Astrocyte (in vitro differentiated cells and primary cell): ENCODE measurements at regions not wholly inside any gene's neighbourhood (a gene's known extent, or its start where the extent isn't known, plus 50 kb on each side); places are given as distances from the start of the nearest gene placed in this dataset.

Experiments
- EZH2 ChIP-seq: IDR thresholded peaks from 2 replicates; pipeline ENCODE4 v1.6.1; 2012; ENCODE audit warnings: mild to moderate bottlenecking, low read length, inconsistent platforms; ENCODE audit not compliant: insufficient read depth
- TF ChIP-seq, protein P1 (sequence below): IDR thresholded peaks from 2 replicates; pipeline ENCODE4 v1.5.1; 2011; ENCODE audit warnings: low read depth, mild to moderate bottlenecking, inconsistent platforms, low read length, moderate library complexity; ENCODE audit not compliant: insufficient read depth

DNA sequence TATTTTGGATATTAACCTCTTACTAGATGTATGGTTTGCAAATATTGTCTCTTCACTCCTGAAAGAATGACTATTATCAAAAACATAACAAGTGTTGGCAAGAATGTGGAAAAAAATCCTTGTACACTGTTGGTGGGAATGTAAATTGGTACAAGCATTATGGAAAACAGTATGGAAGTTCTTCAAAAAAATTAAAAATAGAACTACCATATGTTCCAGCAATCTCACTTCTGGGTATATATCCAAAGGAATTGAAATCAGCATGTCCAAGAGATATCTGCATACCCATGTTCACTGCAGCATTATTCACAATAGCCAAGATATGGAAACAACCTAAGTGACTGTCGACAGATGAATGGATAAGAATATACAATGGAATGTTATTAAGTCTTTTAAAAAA, 61.6 kb upstream of the KIT start:
- no peak for TF ChIP-seq EZH2
- TF ChIP-seq, protein P1, sequence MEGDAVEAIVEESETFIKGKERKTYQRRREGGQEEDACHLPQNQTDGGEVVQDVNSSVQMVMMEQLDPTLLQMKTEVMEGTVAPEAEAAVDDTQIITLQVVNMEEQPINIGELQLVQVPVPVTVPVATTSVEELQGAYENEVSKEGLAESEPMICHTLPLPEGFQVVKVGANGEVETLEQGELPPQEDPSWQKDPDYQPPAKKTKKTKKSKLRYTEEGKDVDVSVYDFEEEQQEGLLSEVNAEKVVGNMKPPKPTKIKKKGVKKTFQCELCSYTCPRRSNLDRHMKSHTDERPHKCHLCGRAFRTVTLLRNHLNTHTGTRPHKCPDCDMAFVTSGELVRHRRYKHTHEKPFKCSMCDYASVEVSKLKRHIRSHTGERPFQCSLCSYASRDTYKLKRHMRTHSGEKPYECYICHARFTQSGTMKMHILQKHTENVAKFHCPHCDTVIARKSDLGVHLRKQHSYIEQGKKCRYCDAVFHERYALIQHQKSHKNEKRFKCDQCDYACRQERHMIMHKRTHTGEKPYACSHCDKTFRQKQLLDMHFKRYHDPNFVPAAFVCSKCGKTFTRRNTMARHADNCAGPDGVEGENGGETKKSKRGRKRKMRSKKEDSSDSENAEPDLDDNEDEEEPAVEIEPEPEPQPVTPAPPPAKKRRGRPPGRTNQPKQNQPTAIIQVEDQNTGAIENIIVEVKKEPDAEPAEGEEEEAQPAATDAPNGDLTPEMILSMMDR, result no peak
